ENCODE measurements at regions not wholly inside any gene's neighbourhood (a gene's known extent, or its start where the extent isn't known, plus 50 kb on each side); places are given as distances from the start of the nearest gene placed in this dataset.
"Not testable (repeated sequence)": the region's sequence is repeated elsewhere in the genome, so short reads cannot be mapped to it uniquely, and the experiment has no call there.

GRCh38 chr1:60873396-60873795 lies 209.0 kb upstream of the NFIA start:
- not testable (repeated sequence) for TF ChIP-seq POLR2A (IDR thresholded peaks at IDR 0.05; ENCODE audit: low read depth, low read length); TAF1 (IDR thresholded peaks at IDR 0.05; ENCODE audit: borderline replicate concordance, low read depth, low read length); POLR2AphosphoS5 (IDR thresholded peaks at IDR 0.05; ENCODE audit: low read depth, low read length)

Data from GM12892 (cell line).